Smooth muscle cell (in vitro differentiated cells): ENCODE measurements at regions not wholly inside any gene's neighbourhood (a gene's known extent, or its start where the extent isn't known, plus 50 kb on each side); places are given as distances from the start of the nearest gene placed in this dataset.
A peak's percentile ranks its signal among the peaks of the same experiment; 100 is the strongest.
"Not testable (repeated sequence)": the region's sequence is repeated elsewhere in the genome, so short reads cannot be mapped to it uniquely, and the experiment has no call there.

Source experiments
- DNase-seq: peaks from one replicate; lab custom pipeline; 2025; ENCODE audit not compliant: unreplicated experiment; lab: John Stamatoyannopoulos, UW
- H2AFZ ChIP-seq: fragments of 200-600 bp; sonication (generic); 2 replicates; pipeline ENCODE4 v1.6.0; 2016; ENCODE audit warnings: antibody characterized with exemption, low read depth, mild to moderate bottlenecking
- H3F3A ChIP-seq: fragments of 200-600 bp; sonication (generic); 2 replicates; pipeline ENCODE4 v1.6.0; 2017; ENCODE audit warnings: antibody characterized with exemption, low read depth
- H3K27ac ChIP-seq: fragments of 200-600 bp; sonication (generic); 2 replicates; pipeline ENCODE4 v1.5.1; 2016; ENCODE audit warnings: low read depth, mild to moderate bottlenecking
- H3K27me3 ChIP-seq: fragments of 200-600 bp; sonication (generic); 2 replicates; pipeline ENCODE4 v1.6.1; 2016; ENCODE audit warnings: low read depth, mild to moderate bottlenecking
- H3K36me3 ChIP-seq: fragments of 200-600 bp; sonication (generic); 2 replicates; pipeline ENCODE4 v1.5.1; 2016; ENCODE audit warnings: low read depth
- H3K4me1 ChIP-seq: fragments of 200-600 bp; sonication (generic); 2 replicates; pipeline ENCODE4 v1.5.1; 2016; ENCODE audit warnings: low read depth
- H3K4me2 ChIP-seq: fragments of 200-600 bp; sonication (generic); 2 replicates; pipeline ENCODE4 v1.6.0; 2016; ENCODE audit warnings: mild to moderate bottlenecking
- H3K4me3 ChIP-seq: fragments of 200-600 bp; sonication (generic); 2 replicates; pipeline ENCODE4 v1.5.1; 2016; ENCODE audit warnings: mild to moderate bottlenecking
- H3K79me2 ChIP-seq: fragments of 200-600 bp; sonication (generic); 2 replicates; pipeline ENCODE4 v1.6.0; 2016; ENCODE audit warnings: low read depth, mild to moderate bottlenecking
- H3K9ac ChIP-seq: fragments of 200-600 bp; sonication (generic); 2 replicates; pipeline ENCODE4 v1.6.0; 2016; ENCODE audit warnings: low read depth
- H3K9me3 ChIP-seq: fragments of 200-600 bp; sonication (generic); replicated peaks from 2 replicates; pipeline ENCODE4 v1.5.1; 2016; ENCODE audit warnings: low read depth
- H4K20me1 ChIP-seq: fragments of 200-600 bp; sonication (generic); 2 replicates; pipeline ENCODE4 v1.6.0; 2016; ENCODE audit warnings: low read depth
- WGBS: methylation state at CpG from one replicate; pipeline ENCODE4 v1.1.7; 2016; ENCODE audit warnings: low lambda C conversion rate; 5-methylcytosine and 5-hydroxymethylcytosine counted together
- TF ChIP-seq, protein P1 (sequence below): fragments of 200-600 bp; sonication (generic); IDR thresholded peaks from 2 replicates; pipeline ENCODE4 v1.5.1; 2017; ENCODE audit warnings: borderline replicate concordance, mild to moderate bottlenecking, antibody characterized with exemption; ENCODE audit not compliant: insufficient read depth, poor library complexity, severe bottlenecking

DNA sequence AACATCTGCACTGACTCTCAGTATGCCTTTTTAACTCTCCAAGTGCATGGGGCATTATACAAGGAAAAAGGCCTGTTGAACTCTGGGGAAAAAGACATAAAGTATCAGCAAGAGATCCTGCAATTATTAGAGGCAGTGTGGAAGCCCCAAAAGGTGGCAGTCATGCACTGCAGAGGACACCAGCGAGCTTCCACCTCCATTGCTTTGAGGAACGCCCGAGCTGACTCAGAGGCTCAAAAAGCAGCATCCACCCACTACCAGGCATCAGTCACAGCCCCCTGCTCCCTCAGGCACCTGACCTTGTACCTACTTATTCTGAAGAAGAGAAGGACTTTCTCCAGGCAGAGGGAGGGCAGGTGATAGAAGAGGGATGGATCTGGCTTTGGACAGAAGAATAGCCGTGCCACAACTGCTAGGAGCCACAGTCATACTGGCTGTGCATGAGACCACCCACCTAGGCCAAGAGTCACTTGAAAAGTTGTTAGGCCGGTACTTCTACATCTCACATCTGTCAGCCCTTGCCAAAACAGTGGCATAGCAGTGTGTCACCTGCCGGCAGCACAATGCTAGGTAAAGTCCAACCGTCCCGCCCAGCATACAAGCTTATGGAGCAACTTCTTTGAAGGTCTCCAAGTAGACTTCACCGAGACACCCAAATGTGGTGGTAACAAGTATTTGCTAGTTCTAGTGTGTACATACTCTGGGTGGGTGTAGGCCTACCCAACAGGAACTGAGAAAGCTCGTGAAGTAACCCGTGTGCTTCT, 439.1 kb upstream of the CA10 start:
- not testable (repeated sequence) for H3K9ac ChIP-seq, H4K20me1 ChIP-seq, H3K4me3 ChIP-seq, DNase-seq, H3K27me3 ChIP-seq, H3F3A ChIP-seq, H3K36me3 ChIP-seq, H3K79me2 ChIP-seq, H2AFZ ChIP-seq, H3K4me1 ChIP-seq, H3K9me3 ChIP-seq, H3K4me2 ChIP-seq, H3K27ac ChIP-seq
- TF ChIP-seq, protein P1, sequence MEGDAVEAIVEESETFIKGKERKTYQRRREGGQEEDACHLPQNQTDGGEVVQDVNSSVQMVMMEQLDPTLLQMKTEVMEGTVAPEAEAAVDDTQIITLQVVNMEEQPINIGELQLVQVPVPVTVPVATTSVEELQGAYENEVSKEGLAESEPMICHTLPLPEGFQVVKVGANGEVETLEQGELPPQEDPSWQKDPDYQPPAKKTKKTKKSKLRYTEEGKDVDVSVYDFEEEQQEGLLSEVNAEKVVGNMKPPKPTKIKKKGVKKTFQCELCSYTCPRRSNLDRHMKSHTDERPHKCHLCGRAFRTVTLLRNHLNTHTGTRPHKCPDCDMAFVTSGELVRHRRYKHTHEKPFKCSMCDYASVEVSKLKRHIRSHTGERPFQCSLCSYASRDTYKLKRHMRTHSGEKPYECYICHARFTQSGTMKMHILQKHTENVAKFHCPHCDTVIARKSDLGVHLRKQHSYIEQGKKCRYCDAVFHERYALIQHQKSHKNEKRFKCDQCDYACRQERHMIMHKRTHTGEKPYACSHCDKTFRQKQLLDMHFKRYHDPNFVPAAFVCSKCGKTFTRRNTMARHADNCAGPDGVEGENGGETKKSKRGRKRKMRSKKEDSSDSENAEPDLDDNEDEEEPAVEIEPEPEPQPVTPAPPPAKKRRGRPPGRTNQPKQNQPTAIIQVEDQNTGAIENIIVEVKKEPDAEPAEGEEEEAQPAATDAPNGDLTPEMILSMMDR: peak; percentile 31
- WGBS: 67% methylated on average over 11 of the region's 11 CpGs

DNA sequence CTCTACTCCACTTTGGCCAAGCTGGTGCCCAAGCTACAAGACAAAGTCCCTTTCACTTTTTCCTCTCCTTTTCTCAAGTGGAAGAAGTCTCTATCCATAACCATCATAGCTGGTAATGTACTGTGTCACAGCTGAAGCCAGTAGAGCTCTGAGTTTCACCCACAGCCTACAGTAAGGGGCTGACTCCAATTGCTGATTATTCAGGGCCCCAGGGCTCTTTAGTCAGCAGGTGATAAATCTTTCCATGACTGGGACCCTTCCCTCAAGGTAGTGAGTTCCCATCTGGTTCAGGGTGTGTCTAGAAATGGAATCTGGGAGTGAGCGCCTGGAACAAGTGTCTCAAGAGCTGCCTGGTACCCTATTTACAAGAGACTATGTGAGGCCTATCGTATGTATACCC, 436.0 kb upstream of the CA10 start:
- Histone ChIP-seq H2AFZ (no peak overlapping the region), H3K9ac (no peak overlapping the region), H3K36me3 (no peaks in the 10 kb centered on the region), H4K20me1 (no peaks in the 10 kb centered on the region), H3K4me3 (no peak overlapping the region), H3K27ac (no peak overlapping the region), H3K4me2 (no peak overlapping the region), H3F3A (no peaks in the 10 kb centered on the region), H3K27me3 (no peaks in the 10 kb centered on the region), H3K4me1 (no peaks in the 10 kb centered on the region), H3K9me3 (no peaks in the 10 kb centered on the region), H3K79me2 (no peaks in the 10 kb centered on the region)
- no peak for DNase-seq
- 71% methylated on average over 2 of the region's 2 CpGs for WGBS
- TF ChIP-seq, protein P1: no peak

DNA sequence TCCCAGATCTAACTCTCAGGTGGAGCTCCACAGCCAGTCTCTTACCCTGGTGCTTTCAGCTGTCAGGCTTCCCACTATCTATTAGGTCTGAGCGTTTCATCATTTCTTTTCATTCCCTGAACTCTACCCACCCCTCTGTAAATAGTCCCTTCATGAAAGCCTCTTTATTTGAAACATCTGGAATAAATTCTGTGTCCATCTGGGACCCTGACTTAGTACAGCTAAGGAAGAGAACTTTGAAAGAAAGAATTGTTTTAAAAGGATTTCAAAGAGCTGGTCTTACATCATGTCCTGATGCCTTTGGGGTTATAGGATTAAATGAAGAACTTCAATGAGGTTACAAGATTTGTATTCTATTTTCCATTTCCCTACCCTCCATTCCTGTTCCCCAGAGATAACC, 388.5 kb upstream of the CA10 start:
- no peak overlapping the region for H3K4me2 ChIP-seq
- H4K20me1 ChIP-seq: no peaks in the 10 kb centered on the region
- 63% methylated on average over 1 of the region's 1 CpG for WGBS
- no peaks in the 10 kb centered on the region for H3K27me3 ChIP-seq
- H3K36me3 ChIP-seq: no peaks in the 10 kb centered on the region
- TF ChIP-seq, protein P1: no peak
- no peak for DNase-seq
- H3K9me3 ChIP-seq: no peaks in the 10 kb centered on the region
- H3F3A ChIP-seq: no peaks in the 10 kb centered on the region
- no peaks in the 10 kb centered on the region for H3K79me2 ChIP-seq
- H3K9ac ChIP-seq: no peak overlapping the region
- H3K4me1 ChIP-seq: no peaks in the 10 kb centered on the region
- no peak overlapping the region for H3K27ac ChIP-seq
- no peak overlapping the region for H3K4me3 ChIP-seq
- no peak overlapping the region for H2AFZ ChIP-seq

DNA sequence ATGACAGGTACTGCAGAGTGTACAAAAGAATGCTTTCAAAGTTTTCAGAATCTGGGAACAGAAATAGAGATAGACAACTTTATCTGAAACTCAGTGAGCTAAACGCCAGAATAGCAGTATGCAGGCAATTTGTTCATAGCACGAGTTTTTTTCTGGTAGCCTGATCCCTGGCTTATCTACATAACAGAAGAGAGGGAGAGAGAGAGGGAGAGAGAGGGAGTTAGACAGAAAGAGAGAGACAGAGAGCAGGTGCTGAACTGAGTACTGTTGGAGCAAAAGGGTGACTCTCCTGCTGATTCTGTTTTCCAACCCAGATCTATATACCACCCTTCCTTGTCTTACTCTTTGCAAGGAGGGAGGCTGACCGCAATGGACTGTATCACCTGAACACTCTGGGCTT, 388.0 kb upstream of the CA10 start:
- H4K20me1 ChIP-seq: no peaks in the 10 kb centered on the region
- H3K27ac ChIP-seq: no peak overlapping the region
- H2AFZ ChIP-seq: no peak overlapping the region
- no peaks in the 10 kb centered on the region for H3K9me3 ChIP-seq
- H3K27me3 ChIP-seq: no peaks in the 10 kb centered on the region
- H3F3A ChIP-seq: no peaks in the 10 kb centered on the region
- 54% methylated on average over 3 of the region's 3 CpGs for WGBS
- DNase-seq: no peak
- H3K4me2 ChIP-seq: no peak overlapping the region
- TF ChIP-seq, protein P1: no peak
- no peaks in the 10 kb centered on the region for H3K79me2 ChIP-seq
- H3K36me3 ChIP-seq: no peaks in the 10 kb centered on the region
- H3K9ac ChIP-seq: no peak overlapping the region
- H3K4me3 ChIP-seq: no peak overlapping the region
- no peaks in the 10 kb centered on the region for H3K4me1 ChIP-seq
